GM19372 (cell line): ENCODE measurements at regions not wholly inside any gene's neighbourhood (a gene's known extent, or its start where the extent isn't known, plus 50 kb on each side); places are given as distances from the start of the nearest gene placed in this dataset.
"Not testable (repeated sequence)": the region's sequence is repeated elsewhere in the genome, so short reads cannot be mapped to it uniquely, and the experiment has no call there.

Experiments used
- ATAC-seq: cut with Tn5 transposase; IDR thresholded peaks from one replicate; pipeline ENCODE4 v1.9.1; 2021; ENCODE audit warnings: mild to moderate bottlenecking, low read depth, moderate library complexity; ENCODE audit not compliant: unreplicated experiment

GRCh38 chr6:81978230-81978629, 225.7 kb upstream of the TENT5A start:
- no peak for ATAC-seq

GRCh38 chr6:81977486-81977885, 225.0 kb upstream of the TENT5A start:
- ATAC-seq: no peak

DNA sequence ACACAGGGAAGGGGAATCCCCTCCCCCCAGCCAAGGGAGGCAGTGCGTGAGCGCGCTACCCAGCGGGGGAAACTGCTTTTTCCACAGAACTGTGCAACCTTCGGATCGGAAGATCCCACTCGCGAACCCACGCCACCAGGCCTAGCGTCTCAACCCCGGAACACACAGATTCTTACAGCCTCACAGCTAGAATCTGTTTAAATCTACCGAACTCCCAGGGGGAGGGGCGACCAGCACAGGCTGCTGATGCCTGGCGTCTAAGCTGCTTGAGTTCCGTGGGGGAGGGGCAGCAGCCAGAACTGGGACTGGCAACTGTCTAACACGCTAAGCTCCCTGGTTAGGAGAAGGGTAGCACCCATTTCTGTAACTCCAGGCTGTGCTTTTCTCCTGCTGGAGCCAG, 217.3 kb upstream of the TENT5A start:
- no peak for ATAC-seq

GRCh38 chr6:81969011-81969410, 216.5 kb upstream of the TENT5A start:
- no peak for ATAC-seq

- no peak for ATAC-seq
These were observed 214.5 kb upstream of the TENT5A start for GRCh38 chr6:81966968-81967367.

- ATAC-seq: no peak
These were observed 209.7 kb upstream of the TENT5A start for GRCh38 chr6:81962198-81962597.

- ATAC-seq: peak; percentile 58
These were observed 198.4 kb upstream of the TENT5A start for GRCh38 chr6:81950877-81951276.

- ATAC-seq: no peak
These were observed 196.4 kb upstream of the TENT5A start for GRCh38 chr6:81948861-81949260.

- not testable (repeated sequence) for ATAC-seq
These were observed 195.7 kb upstream of the TENT5A start for GRCh38 chr6:81948196-81948595.

GRCh38 chr6:81944661-81945060, 192.2 kb upstream of the TENT5A start:
- ATAC-seq: no peak

- ATAC-seq: not testable (repeated sequence)
These were observed 190.4 kb upstream of the TENT5A start for GRCh38 chr6:81942842-81943241.

DNA sequence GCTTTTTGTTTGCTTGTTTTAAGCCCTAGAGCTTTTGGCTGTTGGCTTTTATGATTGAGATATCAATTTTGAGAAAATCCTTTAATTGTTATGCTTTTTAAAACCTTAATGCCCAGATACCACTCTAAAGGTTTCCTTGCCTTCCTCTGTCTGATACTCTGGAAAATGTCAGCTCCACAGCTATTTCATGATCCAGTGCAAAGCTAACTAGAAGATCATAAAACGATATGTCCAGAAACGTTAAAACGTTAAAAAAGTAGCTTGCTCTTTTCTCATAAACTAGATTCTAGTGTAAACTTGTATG, 189.5 kb upstream of the TENT5A start:
- no peak for ATAC-seq

DNA sequence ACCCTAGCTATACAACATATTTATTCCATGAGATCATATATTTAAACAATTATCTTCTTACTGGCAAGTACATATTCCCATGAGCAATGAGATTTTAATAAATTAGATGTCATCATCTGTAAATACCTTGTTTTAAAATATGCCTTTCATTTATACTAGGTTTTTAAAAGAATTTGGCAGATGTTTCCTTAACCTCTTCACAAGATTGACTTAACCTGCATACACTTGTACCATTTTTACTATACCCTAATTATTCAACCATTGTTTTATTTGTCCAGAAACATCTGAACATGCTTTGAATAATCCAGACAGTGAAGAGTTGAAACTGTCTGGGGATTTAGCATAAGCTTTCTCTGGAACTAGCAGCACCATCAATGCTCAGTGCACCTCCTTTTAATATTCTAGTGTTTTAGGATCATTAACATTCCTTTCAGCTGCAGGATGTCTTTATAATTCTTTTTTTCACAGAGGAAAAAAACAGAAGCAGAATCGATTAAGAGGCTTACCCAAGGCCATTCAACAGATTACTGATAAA, 188.0 kb upstream of the TENT5A start:
- no peak for ATAC-seq

DNA sequence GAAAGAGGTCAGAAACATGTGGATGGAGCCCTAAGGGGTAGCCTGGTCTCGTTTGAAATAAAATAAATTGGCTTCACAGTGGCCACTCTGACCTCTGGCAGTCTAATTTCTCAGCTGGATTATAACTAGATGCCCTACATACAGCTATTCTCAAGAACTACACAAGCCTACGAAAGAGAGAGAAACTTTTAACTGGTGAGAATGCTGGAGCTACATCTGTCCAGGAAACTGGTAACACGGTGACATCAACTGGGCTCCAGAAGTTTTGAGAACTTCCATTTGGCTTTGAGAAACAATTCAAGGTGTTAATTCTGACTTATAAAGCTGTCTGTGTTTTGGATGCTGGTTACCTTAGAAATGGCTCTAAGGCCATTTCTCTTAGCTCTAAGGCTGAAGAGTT, 187.3 kb upstream of the TENT5A start:
- no peak for ATAC-seq

GRCh38 chr6:81938991-81939732, 186.7 kb upstream of the TENT5A start:
- no peak for ATAC-seq

DNA sequence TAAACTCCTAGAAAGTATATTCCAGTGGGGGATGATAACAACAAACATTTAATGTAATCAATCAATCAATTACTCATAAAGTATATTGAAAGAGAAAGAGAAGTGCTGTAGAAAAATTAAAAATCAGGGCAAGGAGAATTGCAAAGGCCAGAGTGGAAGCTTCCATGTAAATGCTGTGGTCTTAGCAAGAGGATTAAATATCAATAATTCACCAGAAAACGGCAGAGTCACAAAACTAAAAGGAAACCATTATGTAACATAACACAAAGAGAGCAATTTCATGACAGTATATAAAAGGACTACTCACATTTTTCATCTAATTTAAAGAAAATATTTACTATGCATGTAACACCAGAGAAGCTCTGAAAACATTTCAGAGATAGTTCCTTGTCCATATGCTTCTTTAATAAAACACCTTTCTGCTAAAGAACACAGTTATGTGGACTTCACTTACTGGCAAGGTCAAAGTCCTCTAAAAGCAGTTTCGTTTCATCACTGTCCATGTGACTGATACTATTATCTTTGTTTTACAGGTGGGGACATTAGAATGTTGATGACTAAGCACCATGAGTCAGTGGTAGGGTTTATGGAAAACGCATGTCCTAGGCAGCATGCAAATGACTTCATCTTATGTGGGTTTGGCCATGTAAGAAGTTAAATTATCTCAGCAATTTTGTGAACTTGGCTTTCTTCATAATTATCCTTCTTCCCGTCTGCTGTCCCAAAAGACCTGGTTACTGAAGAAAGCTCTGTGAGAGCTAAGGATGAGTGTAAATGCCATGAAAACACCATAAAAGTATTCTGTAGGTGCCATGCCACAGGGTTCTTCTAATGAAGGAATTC, 185.8 kb upstream of the TENT5A start:
- no peak for ATAC-seq

DNA sequence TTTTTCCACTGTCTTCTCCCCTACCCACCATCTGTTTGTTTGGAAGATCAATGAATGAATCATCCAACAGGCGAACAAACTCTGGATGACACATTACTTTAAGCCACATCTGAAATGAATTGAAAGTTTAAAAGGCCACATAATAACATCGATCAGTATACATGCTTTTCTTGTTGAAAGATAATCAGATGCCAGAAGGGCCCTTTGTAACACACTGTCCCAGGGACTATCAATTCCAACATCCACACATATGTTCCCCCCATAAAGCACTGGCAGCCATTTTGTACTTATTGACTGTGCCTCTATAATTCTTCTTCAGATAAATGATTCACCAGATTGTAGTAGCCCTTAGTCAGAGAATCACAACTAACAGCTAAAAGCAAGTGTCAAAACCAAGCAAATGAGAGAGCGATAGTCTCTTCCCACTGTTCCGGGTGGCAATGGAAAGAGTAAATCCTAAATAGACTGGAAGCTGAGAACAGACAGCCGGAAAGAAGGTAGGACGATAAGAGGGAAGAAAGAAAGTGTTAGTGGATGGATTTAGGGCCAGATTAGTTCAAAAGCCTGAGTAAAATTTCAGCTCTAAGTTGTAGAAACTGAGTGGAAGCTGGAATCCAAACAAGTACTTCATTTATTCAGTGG, 184.9 kb upstream of the TENT5A start:
- ATAC-seq: no peak

- ATAC-seq: no peak
These were observed 182.5 kb upstream of the TENT5A start for GRCh38 chr6:81934936-81935335.

- no peak for ATAC-seq
These were observed 181.1 kb upstream of the TENT5A start for GRCh38 chr6:81933608-81934051.

DNA sequence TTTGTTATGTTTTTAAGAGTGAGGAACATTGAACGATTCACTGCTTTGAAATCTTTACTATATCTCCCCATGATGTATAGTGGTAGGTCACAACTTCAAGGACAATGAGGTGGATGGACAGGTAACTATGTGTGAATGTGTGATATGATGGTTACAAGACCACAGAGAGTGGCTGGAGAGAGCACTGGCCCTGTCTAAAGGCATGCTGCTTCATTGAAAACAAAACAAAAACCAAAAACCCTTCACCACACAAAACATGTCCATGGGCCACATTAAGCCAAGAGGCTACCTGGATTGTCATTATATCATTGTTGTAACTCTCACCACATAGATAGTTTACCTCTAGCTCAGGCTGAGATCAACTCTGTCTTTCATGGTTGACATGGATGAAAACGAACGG, 180.6 kb upstream of the TENT5A start:
- no peak for ATAC-seq

DNA sequence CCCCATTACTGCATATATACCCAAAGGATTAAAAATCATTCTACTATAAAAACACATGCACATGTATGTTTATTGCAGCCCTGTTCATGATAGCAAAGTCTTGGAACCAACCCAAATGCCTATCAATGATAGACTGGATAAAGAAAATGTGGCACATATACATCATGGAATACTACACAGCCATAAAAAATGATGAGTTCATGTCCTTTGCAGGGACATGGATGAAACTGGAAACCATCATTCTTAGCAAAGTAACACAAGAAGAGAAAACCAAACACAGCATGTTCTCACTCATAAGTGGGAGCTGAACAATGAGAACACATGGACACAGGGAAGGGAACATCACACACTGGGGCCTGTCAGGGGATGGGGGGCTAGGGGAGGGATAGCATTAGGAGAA, 180.0 kb upstream of the TENT5A start:
- ATAC-seq: not testable (repeated sequence)
